Bronchial epithelial cell (primary cell): ENCODE measurements at regions not wholly inside any gene's neighbourhood (a gene's known extent, or its start where the extent isn't known, plus 50 kb on each side); places are given as distances from the start of the nearest gene placed in this dataset.
A peak's percentile ranks its signal among the peaks of the same experiment; 100 is the strongest.
"Not testable (repeated sequence)": the region's sequence is repeated elsewhere in the genome, so short reads cannot be mapped to it uniquely, and the experiment has no call there.

Experiments
- DNase-seq: peaks from one replicate; pipeline ENCODE4 v3.0.0-alpha.2; 2010; ENCODE audit warnings: low read depth
- FAIRE-seq: peaks from 2 replicates; lab custom pipeline; 2011; peaks lifted over from hg19 to GRCh38; lab: Jason Lieb, UNC
- H3K27me3 ChIP-seq: 2 replicates; pipeline ENCODE4 v1.5.1; 2011; ENCODE audit warnings: low read length; ENCODE audit not compliant: control insufficient read depth, insufficient read depth
- H3K36me3 ChIP-seq: 2 replicates; pipeline ENCODE4 v1.5.1; 2011; ENCODE audit warnings: low read length; ENCODE audit not compliant: control insufficient read depth, insufficient read depth
- H3K4me3 ChIP-seq: 2 replicates; pipeline ENCODE4 v1.5.1; 2011; ENCODE audit warnings: mild to moderate bottlenecking, low read depth, low read length, control low read depth
- CTCF ChIP-seq: IDR thresholded peaks from 2 replicates; pipeline ENCODE4 v1.5.1; 2011; ENCODE audit warnings: mild to moderate bottlenecking, moderate library complexity, low read length, control low read depth, inconsistent platforms; ENCODE audit not compliant: insufficient read depth, severe bottlenecking

- no peak for DNase-seq
- H3K4me3 ChIP-seq, result no peak overlapping the region
- no peak for TF ChIP-seq CTCF
- no peak for FAIRE-seq
- H3K36me3 ChIP-seq, result no peaks in the 10 kb centered on the region
- no peaks in the 10 kb centered on the region for H3K27me3 ChIP-seq
These were observed 247.1 kb upstream of the ELAVL2 start for GRCh38 chr9:24073007-24073592.

GRCh38 chr9:24071716-24072115 is 245.7 kb upstream of the ELAVL2 start:
- no peak for FAIRE-seq
- TF ChIP-seq CTCF, result no peak
- H3K27me3 ChIP-seq, result no peaks in the 10 kb centered on the region
- no peak overlapping the region for H3K4me3 ChIP-seq
- H3K36me3 ChIP-seq, result no peaks in the 10 kb centered on the region
- peak; percentile 0 for DNase-seq

GRCh38 chr9:24071091-24071490 is 245.1 kb upstream of the ELAVL2 start:
- Histone ChIP-seq H3K27me3 (no peaks in the 10 kb centered on the region), H3K36me3 (no peaks in the 10 kb centered on the region), H3K4me3 (no peak overlapping the region)
- FAIRE-seq, result no peak
- no peak for DNase-seq
- no peak for TF ChIP-seq CTCF

- H3K36me3 ChIP-seq, H3K27me3 ChIP-seq, FAIRE-seq, DNase-seq, H3K4me3 ChIP-seq: not testable (repeated sequence)
These were observed 241.1 kb upstream of the ELAVL2 start for GRCh38 chr9:24067107-24067506.

- H3K27me3 ChIP-seq, result no peaks in the 10 kb centered on the region
- H3K4me3 ChIP-seq, result no peak overlapping the region
- no peak for TF ChIP-seq CTCF
- FAIRE-seq (no peak), DNase-seq (no peak)
- no peaks in the 10 kb centered on the region for H3K36me3 ChIP-seq
These were observed 233.6 kb upstream of the ELAVL2 start for GRCh38 chr9:24059651-24060050.

GRCh38 chr9:24051587-24051986 is 225.5 kb upstream of the ELAVL2 start:
- FAIRE-seq (no peak), DNase-seq (no peak)
- no peak for TF ChIP-seq CTCF
- no peak overlapping the region for H3K4me3 ChIP-seq
- no peaks in the 10 kb centered on the region for H3K36me3 ChIP-seq
- no peaks in the 10 kb centered on the region for H3K27me3 ChIP-seq

GRCh38 chr9:24050239-24050638 is 224.2 kb upstream of the ELAVL2 start:
- H3K36me3 ChIP-seq, DNase-seq, FAIRE-seq, H3K27me3 ChIP-seq, H3K4me3 ChIP-seq: not testable (repeated sequence)
